ENCODE measurements at regions not wholly inside any gene's neighbourhood (a gene's known extent, or its start where the extent isn't known, plus 50 kb on each side); places are given as distances from the start of the nearest gene placed in this dataset.

- DNase-seq, result no peak
These were observed 167.7 kb upstream of the KCNJ16 start for GRCh38 chr17:69907132-69907847.

GRCh38 chr17:69908626-69909368 lies 166.2 kb upstream of the KCNJ16 start:
- no peak for DNase-seq

DNA sequence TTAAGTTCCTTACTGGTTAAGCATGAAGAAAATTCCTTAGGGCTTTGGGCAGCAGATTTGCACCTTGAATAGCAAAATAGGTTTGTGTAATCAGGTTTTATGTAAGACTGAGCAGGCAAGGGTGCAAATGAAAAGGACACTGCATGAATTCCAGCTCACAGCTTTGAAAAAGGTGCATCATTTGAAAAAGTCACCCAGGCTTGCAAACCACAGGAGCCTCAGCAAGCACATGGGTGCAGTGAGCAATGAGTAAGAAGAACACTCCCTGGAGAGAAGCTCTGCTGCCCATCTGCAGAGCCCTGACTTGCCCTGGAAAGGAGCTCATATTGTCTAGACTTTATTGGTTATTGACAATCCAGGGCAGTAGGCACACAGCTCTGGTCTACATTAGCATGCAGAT lies 165.6 kb upstream of the KCNJ16 start:
- no peak for DNase-seq

- no peak for DNase-seq
These were observed 162.2 kb upstream of the KCNJ16 start for GRCh38 chr17:69912805-69913204.

DNA sequence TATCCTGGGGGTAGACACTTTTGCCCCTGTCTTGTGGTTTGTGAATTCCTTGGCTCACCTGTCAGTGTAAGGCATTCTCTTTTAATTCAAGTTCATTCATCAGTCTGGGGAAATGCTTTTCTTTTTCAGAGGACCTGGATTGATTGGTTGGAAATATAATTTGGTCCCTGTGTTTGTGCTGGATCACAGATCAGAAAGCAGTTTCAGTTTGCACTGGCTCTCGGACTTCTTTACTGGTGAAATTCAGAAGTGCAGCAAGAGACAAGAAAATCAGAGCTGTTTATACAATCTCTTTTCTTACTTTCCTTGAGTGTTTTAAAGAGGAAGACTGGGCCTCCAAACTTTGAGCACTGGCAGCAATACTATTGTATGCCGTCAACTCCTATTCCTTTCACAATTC lies 161.8 kb upstream of the KCNJ16 start:
- no peak for DNase-seq

- no peak for DNase-seq
These were observed 161.4 kb upstream of the KCNJ16 start for GRCh38 chr17:69913616-69914015.

DNA sequence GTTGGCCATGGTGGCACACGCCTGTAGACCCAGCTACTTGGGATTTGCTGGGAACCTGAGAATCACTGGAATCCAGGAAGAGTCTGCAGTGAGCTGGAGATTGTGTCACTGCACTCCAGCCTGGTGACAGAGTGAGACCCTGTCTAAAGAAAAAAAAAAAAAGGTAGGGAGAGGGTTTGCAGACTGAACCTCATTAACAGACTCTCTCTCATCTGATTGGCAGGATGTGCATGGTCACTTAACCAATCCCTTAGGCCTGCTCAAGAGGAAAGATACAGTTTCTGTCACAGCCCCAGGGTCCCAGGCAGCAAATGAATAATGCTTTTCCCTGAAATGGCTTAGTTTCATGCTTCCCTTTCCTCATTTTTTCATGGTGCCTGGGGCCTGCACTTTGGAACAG lies 160.5 kb upstream of the KCNJ16 start:
- DNase-seq, result no peak

GRCh38 chr17:69916761-69917160 lies 158.3 kb upstream of the KCNJ16 start:
- no peak for DNase-seq

GRCh38 chr17:69918164-69918563 lies 156.9 kb upstream of the KCNJ16 start:
- DNase-seq, result no peak

DNA sequence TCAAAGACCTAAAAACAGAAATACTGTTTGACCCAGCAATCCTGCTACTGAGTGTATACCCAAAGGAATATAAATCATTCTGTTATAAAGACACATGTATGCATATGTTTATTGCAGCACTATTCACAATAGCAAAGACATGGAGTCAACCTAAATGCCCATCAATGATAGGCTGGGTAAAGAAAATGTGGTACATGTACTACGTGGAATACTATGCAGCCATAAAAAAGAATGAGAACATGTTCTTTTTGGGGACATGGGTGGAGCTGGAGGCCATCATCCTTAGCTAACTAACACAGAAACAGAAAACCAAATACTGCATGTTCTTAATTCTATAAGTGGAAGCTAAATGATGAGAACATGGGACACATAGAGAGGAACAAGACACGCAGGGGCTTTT lies 155.2 kb upstream of the KCNJ16 start:
- DNase-seq, result no peak

DNA sequence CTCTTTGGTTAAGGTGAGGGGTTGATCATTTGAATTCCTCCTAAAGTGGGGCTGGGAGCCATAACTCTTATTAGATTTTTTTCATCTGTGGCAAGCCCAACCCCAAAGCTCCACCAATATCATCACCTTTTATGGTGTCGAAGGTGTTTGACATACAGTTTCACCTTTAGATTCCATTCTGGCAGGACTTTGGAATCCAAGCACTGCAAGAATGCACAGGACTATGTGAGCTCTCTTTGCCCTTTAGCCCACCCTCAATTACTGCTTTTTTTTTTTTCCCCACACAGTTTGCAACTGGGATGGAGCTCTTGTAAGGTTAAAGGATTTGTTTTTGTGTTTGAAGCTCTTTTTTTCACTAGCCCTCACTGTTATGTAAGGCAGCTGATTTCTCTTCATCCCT lies 154.0 kb upstream of the KCNJ16 start:
- DNase-seq, result no peak

- no peak for DNase-seq
These were observed 146.4 kb upstream of the KCNJ16 start for GRCh38 chr17:69928611-69929010.

GRCh38 chr17:69936996-69937395 lies 138.0 kb upstream of the KCNJ16 start:
- DNase-seq, result no peak

- no peak for DNase-seq
These were observed 132.0 kb upstream of the KCNJ16 start for GRCh38 chr17:69943058-69943457.

- no peak for DNase-seq
These were observed 130.6 kb upstream of the KCNJ16 start for GRCh38 chr17:69944406-69944805.

GRCh38 chr17:69945698-69946185 lies 129.3 kb upstream of the KCNJ16 start:
- DNase-seq, result no peak

DNA sequence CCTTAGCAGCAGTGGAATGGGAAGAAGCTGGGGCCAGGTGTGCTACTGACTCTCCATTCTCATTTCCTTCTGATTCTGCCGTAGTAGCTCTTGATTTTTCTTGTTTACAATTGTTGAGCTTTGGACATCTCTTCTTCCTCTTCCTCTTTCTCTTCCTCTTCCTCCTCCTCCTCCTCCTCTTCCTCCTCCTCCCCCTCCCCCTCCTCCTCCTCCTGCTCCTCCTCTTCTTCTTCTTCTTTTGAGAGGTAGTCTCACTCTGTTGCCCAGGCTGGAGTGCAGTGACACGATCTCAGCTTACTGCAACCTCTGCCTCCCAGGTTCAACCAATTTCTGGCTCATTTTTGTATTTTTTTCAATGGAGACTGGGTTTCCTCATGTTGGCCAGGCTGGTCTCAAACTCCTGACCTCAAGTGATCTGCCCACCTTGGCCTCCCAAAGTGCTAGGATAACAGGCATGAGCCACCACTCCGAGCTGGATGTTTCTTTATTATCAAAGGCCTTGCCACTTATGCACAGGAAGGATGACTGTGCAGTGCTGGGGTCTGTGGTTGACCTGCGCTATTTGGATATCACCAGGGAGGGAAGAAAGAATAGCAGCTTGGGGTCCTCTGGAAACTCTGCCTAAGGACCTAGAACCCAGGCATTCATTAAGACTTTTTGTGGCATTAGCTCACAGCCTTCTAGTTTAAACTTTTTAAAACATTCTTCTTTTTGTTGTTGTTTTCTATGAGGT lies 127.8 kb upstream of the KCNJ16 start:
- DNase-seq, result no peak

- DNase-seq, result no peak
These were observed 126.6 kb upstream of the KCNJ16 start for GRCh38 chr17:69948406-69948805.

DNA sequence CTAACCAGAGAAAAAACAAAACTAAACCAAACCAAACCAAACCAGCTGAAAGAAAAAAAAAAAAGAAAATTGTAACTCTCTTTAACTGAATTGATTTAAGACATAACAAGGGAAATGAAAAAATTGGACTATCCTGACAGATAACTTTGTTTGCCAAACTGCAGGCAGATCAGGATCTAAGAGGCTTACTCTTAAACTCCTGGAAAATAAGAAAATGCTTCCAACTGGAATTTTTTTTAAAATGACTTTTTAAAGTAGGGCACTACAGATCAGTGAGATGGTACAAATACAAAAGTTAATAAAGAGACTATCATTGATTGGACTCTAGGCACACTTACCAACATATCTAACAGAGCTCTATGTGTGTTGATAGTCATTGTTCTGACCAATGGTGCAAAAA lies 125.5 kb upstream of the KCNJ16 start:
- no peak for DNase-seq

DNA sequence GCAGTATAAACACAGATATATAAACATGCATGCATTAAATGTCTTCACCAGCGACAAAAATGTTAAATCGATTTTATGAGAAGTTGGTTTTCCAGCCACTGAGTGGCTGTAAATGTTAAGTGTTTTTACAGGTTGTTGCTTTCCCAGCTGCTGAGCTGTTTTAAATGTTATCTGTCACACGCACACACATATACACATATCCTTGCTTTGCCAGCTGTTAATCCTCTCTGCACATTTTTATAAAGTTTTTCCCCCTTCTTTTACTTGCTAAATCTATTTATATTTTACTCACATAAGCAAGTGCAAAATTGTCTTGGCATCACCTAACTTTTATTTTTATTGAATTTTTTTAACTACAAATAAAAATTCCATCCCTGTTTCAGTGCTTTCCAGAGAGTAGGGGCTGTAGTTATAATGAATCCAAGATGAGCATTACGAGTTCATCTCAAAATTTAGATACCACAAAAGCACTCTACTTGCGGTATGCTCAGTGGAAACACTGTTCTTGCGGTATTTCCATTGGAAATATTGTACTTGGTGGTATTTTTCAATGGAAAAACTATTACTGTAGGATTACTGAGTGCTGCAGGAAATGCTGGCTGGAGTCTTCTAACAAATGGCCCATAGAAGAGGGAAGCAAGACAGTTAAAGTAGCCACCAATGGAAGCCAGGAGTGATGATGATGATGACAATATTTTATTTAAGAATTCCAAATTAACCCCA lies 124.9 kb upstream of the KCNJ16 start:
- DNase-seq, result no peak

DNA sequence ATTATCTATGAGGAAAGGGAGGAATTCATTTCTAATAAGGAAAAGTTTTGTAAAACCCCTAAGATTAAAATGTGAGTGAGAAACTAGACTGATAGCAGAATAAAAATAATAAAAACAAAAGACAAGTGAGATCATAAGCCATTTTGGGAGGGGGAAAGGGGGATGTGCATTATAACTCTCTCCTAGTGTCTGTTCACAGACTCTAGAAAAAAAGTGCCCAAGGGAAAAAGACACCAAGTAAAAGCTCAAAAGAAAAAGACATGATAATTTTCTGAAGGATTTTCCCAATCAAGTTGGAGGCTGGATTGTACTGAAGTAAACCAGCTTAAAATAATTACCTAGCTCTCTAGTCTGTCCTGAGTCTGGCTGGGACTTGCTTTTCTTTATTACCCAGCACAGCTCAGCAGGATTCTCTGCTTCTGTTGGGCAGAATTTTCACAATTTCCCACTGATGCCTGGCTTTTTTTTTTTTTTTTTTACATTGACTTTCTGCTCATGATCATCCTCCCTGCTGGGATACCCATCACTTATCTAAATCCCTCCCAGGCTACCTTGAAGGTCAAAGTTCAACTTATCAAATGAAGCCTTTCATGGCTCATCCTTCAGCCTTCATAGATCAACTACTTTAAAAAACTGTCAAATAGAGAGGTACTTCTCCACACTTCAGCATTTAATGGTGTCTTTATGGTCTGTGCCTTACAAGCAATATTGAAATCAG lies 124.2 kb upstream of the KCNJ16 start:
- no peak for DNase-seq

- no peak for DNase-seq
These were observed 120.6 kb upstream of the KCNJ16 start for GRCh38 chr17:69954241-69954925.

All from midbrain (tissue), 1 donor.